ENCODE measurements at regions not wholly inside any gene's neighbourhood (a gene's known extent, or its start where the extent isn't known, plus 50 kb on each side); places are given as distances from the start of the nearest gene placed in this dataset.
A peak's percentile ranks its signal among the peaks of the same experiment; 100 is the strongest.
"Not testable (repeated sequence)": the region's sequence is repeated elsewhere in the genome, so short reads cannot be mapped to it uniquely, and the experiment has no call there.

- no peak overlapping the region for H3K4me3 ChIP-seq (ENCODE audit: low read depth, low read length)
- no peak for TF ChIP-seq CTCF (IDR thresholded peaks at IDR 0.05; ENCODE audit: borderline replicate concordance, insufficient read depth, low read depth, low read length)
Observed at GRCh38 chr1:73862355-73862754, 335.6 kb downstream of the LRRIQ3 start.

GRCh38 chr1:73860421-73860950 is 337.5 kb downstream of the LRRIQ3 start:
- TF ChIP-seq CTCF (IDR thresholded peaks at IDR 0.05; ENCODE audit: borderline replicate concordance, insufficient read depth, low read depth, low read length): no peak
- H3K4me3 ChIP-seq (ENCODE audit: low read depth, low read length): no peak overlapping the region

GRCh38 chr1:73859227-73859626 is 338.7 kb downstream of the LRRIQ3 start:
- no peak for TF ChIP-seq CTCF (IDR thresholded peaks at IDR 0.05; ENCODE audit: borderline replicate concordance, insufficient read depth, low read depth, low read length)
- no peak overlapping the region for H3K4me3 ChIP-seq (ENCODE audit: low read depth, low read length)

- no peak for TF ChIP-seq CTCF (IDR thresholded peaks at IDR 0.05; ENCODE audit: borderline replicate concordance, insufficient read depth, low read depth, low read length)
- H3K4me3 ChIP-seq (ENCODE audit: low read depth, low read length): no peak overlapping the region
Observed at GRCh38 chr1:73854527-73854926, 343.4 kb downstream of the LRRIQ3 start.

- no peak for TF ChIP-seq CTCF (IDR thresholded peaks at IDR 0.05; ENCODE audit: borderline replicate concordance, insufficient read depth, low read depth, low read length)
- no peak overlapping the region for H3K4me3 ChIP-seq (ENCODE audit: low read depth, low read length)
Observed at GRCh38 chr1:73842436-73842835, 355.5 kb downstream of the LRRIQ3 start.

- H3K4me3 ChIP-seq (ENCODE audit: low read depth, low read length): no peak overlapping the region
- peak; percentile 30; the same call in 1 of the 2 replicates for TF ChIP-seq CTCF (IDR thresholded peaks at IDR 0.05; ENCODE audit: borderline replicate concordance, insufficient read depth, low read depth, low read length)
Observed at GRCh38 chr1:73839922-73840321, 358.1 kb downstream of the LRRIQ3 start.

- no peak for TF ChIP-seq CTCF (IDR thresholded peaks at IDR 0.05; ENCODE audit: borderline replicate concordance, insufficient read depth, low read depth, low read length)
- H3K4me3 ChIP-seq (ENCODE audit: low read depth, low read length): no peak overlapping the region
Observed at GRCh38 chr1:73832276-73833181, 365.4 kb downstream of the LRRIQ3 start.

- not testable (repeated sequence) for H3K4me3 ChIP-seq (ENCODE audit: low read depth, low read length)
Observed at GRCh38 chr1:73827283-73827682, 370.7 kb downstream of the LRRIQ3 start.

All from GM12875 (cell line).